ENCODE measurements at regions not wholly inside any gene's neighbourhood (a gene's known extent, or its start where the extent isn't known, plus 50 kb on each side); places are given as distances from the start of the nearest gene placed in this dataset.

DNA sequence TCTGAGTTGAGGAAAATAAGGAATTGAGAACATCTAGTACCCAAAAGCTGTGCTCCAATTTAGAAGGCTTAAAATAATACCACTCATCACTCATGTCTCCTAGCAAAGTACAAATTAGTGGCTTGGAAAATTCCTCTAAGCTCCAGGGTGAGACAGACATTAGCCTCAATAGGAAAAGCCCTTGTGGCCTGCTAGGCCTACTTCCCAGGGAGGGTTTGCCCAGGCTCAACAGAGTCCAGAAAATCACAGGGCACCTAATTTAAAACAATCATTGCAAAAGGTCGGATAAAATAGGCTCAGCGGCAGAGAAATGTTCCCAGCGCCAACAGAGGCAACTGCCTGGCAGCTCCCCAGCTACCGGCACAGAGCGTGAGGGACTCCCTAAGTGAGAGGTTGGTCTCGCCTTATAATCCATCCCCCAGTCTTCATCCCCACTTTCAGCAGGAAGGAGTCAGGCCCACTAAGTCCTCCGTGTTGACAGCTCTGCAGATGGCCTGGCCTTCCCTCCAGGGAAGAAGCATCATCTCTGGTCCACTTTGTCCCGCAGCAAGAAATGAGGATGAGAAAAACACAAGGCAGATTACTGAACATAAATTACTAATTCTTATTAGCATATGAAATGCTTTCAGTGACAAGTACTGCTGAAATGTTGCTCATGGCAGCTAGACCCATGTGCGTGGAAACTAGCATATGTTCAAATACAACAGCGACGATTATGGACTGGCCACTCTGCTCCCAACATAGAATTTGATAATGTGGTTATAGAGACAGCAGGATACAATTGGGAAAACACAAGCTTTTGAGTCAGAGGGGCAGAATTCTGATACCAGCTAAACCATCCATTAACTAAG is 1177.7 kb upstream of the AUTS2 start:
- DNase-seq: no peak

DNA sequence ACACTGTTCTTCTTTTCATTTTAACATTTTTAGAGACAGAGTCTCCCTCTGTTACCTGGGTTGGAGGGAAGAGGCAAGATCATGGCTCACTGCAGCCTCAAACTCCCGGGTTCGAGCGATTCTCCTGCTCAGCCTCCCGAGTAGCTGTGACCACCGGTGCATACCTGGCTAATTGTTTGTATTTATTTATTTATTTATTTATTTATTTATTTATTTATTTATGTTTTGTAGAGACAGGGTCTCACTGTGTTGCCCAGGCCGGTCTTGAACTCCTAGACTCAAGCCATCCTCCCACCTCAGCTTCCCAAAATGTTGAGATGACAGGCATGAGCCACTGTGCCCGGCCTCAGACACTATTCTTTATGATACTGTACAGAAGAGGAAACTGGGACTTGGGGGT is 1176.6 kb upstream of the AUTS2 start:
- DNase-seq: no peak

- no peak for DNase-seq
Observed at GRCh38 chr7:68422281-68422680, 1176.0 kb upstream of the AUTS2 start.

- DNase-seq: no peak
Observed at GRCh38 chr7:68423356-68423755, 1174.9 kb upstream of the AUTS2 start.

- no peak for DNase-seq
Observed at GRCh38 chr7:68424658-68425297, 1173.5 kb upstream of the AUTS2 start.

GRCh38 chr7:68425377-68425776 is 1172.9 kb upstream of the AUTS2 start:
- DNase-seq: no peak

- no peak for DNase-seq
Observed at GRCh38 chr7:68429411-68430117, 1168.7 kb upstream of the AUTS2 start.

DNA sequence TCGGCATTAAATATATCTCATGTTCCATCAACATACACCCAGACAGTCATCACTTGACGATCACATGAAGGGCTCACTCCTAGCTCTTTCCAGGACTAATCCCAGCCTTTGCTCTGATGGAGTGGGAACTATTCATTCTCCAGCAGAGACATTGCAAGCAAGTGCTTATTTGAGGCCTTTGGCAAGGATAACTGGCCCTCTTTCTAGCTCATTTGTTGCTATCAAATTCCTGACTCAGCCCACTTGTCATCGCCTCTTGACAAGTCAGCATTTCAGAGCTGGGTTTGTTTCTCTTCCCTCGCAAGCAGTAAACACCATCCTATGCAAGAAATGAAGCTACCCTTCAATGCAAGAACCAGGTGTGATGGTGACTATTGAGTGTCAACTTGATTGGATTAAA is 1165.7 kb upstream of the AUTS2 start:
- DNase-seq: no peak

GRCh38 chr7:68433462-68434070 is 1164.7 kb upstream of the AUTS2 start:
- DNase-seq: no peak

DNA sequence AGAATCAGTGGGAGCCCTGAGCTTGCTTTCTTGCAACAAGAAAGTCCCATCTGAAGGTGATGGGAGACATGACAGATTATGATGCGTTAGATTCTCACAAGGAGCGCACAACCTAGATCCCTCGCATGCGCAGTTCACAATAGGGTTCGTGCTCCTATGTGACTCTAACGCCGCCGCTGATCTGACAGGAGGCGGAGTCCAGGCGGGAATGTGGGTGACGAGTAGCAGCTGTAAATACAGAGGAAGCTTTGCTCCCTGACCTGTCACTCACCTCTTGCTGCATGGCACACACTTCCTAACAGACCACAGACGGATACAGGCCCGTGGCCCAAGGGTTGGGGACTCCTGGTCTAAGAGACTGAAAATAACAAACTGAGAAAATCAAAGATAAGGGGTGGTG is 1163.4 kb upstream of the AUTS2 start:
- DNase-seq: no peak

DNA sequence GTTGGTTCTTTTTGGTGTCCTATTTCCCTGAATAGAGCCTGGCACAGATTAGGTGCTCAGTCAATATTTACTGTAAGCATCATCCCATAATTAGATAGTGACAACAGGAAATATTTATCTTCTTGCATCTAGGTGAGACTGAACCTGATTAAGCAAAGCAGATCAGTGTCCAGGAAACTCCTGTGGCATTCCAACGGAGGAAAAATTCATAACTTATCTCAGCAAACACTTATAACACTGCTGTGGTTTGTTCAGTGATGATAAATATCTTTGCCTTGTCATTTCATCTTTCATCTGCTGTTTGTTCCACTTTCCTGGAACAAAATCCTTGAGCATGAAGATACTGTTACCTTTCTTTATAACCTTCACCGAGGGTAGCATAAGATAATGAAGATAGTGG is 1160.3 kb upstream of the AUTS2 start:
- no peak for DNase-seq

- no peak for DNase-seq
Observed at GRCh38 chr7:68438811-68439210, 1159.5 kb upstream of the AUTS2 start.

- DNase-seq: no peak
Observed at GRCh38 chr7:68439897-68440296, 1158.4 kb upstream of the AUTS2 start.

- DNase-seq: no peak
Observed at GRCh38 chr7:68440866-68441265, 1157.4 kb upstream of the AUTS2 start.

GRCh38 chr7:68441645-68442044 is 1156.6 kb upstream of the AUTS2 start:
- no peak for DNase-seq

- no peak for DNase-seq
Observed at GRCh38 chr7:68442931-68443631, 1155.2 kb upstream of the AUTS2 start.

GRCh38 chr7:68444042-68444441 is 1154.2 kb upstream of the AUTS2 start:
- DNase-seq: no peak

DNA sequence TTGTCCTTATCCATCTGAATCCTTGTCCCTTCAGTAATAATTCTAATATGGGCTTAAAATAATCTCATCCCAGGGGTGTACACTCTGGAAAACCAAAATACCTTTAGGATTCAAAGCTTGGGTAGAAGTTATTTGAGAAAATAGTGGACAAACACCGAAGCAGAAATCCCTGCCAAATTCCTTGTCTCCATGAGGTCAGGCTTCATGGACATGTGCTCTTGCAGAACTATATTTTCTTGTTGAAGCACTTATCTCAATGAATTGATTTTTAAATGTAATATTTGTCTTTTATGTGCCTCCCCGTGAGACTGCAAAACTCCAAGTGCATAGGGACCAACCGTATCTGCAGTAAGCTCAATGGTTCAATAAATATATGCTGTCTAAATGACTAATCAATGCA is 1153.3 kb upstream of the AUTS2 start:
- DNase-seq: no peak

DNA sequence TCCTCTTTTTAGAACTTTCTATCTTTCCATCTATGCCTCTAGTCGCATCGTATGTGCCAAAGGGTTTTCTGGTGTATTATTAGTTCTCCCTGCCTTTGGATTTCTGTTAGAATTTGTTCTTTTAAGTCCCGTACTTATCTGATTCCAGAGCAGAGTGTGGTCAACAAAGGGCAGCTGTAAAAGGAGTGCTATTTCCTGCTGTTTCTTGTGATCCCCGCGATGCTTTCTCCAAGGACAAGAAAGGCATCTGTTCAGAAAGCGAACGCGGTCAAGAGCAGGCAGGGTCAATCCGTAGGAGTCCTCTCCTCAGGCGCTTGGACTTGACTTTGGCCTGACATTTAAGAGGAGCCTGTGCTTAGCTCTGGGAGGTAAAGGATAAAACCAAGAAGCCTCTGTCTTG is 1152.1 kb upstream of the AUTS2 start:
- no peak for DNase-seq

- DNase-seq: no peak
Observed at GRCh38 chr7:68449099-68449498, 1149.2 kb upstream of the AUTS2 start.

DNA sequence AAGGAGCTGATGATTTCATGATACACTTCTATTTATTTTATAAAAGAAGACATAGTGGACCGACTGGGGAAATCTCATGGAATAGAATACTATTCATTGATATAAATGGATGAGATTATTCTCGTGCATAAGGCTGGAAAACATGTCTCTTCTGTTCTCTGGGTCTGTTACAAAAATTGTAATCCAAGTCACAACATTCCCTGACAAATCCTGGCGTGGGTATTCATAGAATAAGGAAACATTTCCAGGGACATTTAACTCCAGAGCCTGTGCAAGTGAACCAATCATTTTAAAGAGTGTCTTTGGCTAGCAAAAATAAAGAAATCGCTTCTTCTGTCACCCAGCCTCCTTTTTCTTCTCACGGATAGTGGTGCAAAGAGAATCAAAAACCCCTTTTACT is 1148.5 kb upstream of the AUTS2 start:
- DNase-seq: no peak

GRCh38 chr7:68454931-68455330 is 1143.3 kb upstream of the AUTS2 start:
- DNase-seq: no peak

GRCh38 chr7:68456469-68456868 is 1141.8 kb upstream of the AUTS2 start:
- DNase-seq: no peak
